ENCODE measurements at regions not wholly inside any gene's neighbourhood (a gene's known extent, or its start where the extent isn't known, plus 50 kb on each side); places are given as distances from the start of the nearest gene placed in this dataset.

GRCh38 chr9:79123415-79123814 is 448.4 kb upstream of the TLE4 start:
- TF ChIP-seq, protein P1, sequence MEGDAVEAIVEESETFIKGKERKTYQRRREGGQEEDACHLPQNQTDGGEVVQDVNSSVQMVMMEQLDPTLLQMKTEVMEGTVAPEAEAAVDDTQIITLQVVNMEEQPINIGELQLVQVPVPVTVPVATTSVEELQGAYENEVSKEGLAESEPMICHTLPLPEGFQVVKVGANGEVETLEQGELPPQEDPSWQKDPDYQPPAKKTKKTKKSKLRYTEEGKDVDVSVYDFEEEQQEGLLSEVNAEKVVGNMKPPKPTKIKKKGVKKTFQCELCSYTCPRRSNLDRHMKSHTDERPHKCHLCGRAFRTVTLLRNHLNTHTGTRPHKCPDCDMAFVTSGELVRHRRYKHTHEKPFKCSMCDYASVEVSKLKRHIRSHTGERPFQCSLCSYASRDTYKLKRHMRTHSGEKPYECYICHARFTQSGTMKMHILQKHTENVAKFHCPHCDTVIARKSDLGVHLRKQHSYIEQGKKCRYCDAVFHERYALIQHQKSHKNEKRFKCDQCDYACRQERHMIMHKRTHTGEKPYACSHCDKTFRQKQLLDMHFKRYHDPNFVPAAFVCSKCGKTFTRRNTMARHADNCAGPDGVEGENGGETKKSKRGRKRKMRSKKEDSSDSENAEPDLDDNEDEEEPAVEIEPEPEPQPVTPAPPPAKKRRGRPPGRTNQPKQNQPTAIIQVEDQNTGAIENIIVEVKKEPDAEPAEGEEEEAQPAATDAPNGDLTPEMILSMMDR (IDR thresholded peaks at IDR 0.05), result no peak
- TF ChIP-seq POLR2A (IDR thresholded peaks at IDR 0.05) (no peak), POLR2AphosphoS5 (IDR thresholded peaks at IDR 0.05) (no peak)

Data from breast epithelium (tissue), 3 donors.